ENCODE measurements at regions not wholly inside any gene's neighbourhood (a gene's known extent, or its start where the extent isn't known, plus 50 kb on each side); places are given as distances from the start of the nearest gene placed in this dataset.

DNA sequence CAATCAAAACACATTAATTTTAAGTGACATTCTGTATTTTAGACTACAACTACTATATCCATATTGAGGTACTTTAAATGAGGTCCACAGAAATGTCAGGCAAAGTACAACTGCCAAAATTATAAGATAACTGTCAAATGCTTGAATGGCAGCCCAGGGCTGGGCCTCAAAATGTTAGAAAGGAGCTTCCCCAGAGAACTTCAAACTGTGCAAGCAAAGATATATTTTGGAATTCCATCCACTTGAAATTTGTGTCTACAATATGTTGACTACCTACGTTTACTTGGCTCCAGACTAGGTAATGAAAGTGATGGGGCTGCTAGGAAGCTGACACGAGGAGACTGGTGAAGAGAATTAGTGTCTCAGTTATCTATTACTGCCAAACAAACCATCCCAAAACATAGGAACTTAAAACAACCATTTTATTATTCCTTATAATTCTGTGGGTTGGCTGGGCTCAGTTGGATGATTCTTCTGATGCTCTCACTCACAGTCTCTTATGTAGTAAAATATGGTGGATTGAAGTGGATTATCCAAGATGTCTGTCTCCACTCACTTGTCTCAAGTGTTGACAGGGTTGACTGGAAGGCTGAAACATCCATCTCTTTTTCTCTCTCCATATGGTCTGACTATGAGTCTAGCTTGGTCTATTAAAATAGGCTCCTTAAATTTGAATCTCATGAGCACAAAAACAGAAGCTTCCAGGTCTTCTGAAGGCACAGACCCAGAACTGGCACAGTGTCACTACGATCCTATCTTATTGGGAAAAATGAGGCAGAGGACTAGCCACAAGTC, 74.2 kb downstream of the FZD1 start (continued):
- TF ChIP-seq TCF12 (IDR thresholded peaks at IDR 0.05; ENCODE audit: low read depth, low read length) = no peak
- no peak for TF ChIP-seq JUND (IDR thresholded peaks at IDR 0.05; ENCODE audit: low read depth, low read length)

GRCh38 chr7:91342346-91342745, 78.1 kb downstream of the FZD1 start:
- no peak for FAIRE-seq
- TF ChIP-seq, protein P1, sequence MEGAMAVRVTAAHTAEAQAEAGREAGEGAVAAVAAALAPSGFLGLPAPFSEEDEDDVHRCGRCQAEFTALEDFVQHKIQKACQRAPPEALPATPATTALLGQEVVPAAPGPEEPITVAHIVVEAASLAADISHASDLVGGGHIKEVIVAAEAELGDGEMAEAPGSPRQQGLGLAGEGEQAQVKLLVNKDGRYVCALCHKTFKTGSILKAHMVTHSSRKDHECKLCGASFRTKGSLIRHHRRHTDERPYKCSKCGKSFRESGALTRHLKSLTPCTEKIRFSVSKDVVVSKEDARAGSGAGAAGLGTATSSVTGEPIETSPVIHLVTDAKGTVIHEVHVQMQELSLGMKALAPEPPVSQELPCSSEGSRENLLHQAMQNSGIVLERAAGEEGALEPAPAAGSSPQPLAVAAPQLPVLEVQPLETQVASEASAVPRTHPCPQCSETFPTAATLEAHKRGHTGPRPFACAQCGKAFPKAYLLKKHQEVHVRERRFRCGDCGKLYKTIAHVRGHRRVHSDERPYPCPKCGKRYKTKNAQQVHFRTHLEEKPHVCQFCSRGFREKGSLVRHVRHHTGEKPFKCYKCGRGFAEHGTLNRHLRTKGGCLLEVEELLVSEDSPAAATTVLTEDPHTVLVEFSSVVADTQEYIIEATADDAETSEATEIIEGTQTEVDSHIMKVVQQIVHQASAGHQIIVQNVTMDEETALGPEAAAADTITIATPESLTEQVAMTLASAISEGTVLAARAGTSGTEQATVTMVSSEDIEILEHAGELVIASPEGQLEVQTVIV (IDR thresholded peaks at IDR 0.05; ENCODE audit: borderline replicate concordance, partially characterized antibody) = no peak
- ATAC-seq = no peak

More at GRCh38 chr7:91342346-91342745, 78.1 kb downstream of the FZD1 start:
- Histone ChIP-seq H4K20me1 (ENCODE audit: control insufficient read depth, insufficient read depth) (no peaks in the 10 kb centered on the region), H3K9me3 (replicated peaks; ENCODE audit: control insufficient read depth, insufficient read depth, low read length) (no peaks in the 10 kb centered on the region), H3K4me3 (no peak overlapping the region), H3K4me2 (ENCODE audit: control insufficient read depth, insufficient read depth) (no peak overlapping the region), H3K27me3 (replicated peaks in 1 of 2; ENCODE audit: control insufficient read depth in 2 of 2, insufficient read depth in 2 of 2, low read length in 1 of 2) (no peaks in the 10 kb centered on the region), H3K4me1 (ENCODE audit: control insufficient read depth, insufficient read depth, low read length) (no peaks in the 10 kb centered on the region), H3K79me2 (ENCODE audit: control insufficient read depth, insufficient read depth, low read length) (no peaks in the 10 kb centered on the region), H3K27ac (ENCODE audit: control insufficient read depth, insufficient read depth) (no peak overlapping the region), H3K36me3 (ENCODE audit: control insufficient read depth in 2 of 2, insufficient read depth in 2 of 2, low read length in 1 of 2) (no peaks in the 10 kb centered on the region), H2AFZ (ENCODE audit: control insufficient read depth, low read depth, low read length) (no peak overlapping the region), H3K9ac (ENCODE audit: control insufficient read depth, insufficient read depth, low read length) (no peak overlapping the region)
- WGBS (ENCODE audit: insufficient coverage, insufficient replicate concordance, low lambda C conversion rate, missing lambda C conversion rate) = 80% methylated on average over 9 of the region's 9 CpGs
- POLR2A ChIA-PET = no interaction called here
- intact Hi-C loops (cut with micrococcal nuclease; ENCODE audit: unreplicated experiment) = no loop called here
- no TSS peak for BruUV-seq (replicated peaks)
- CTCF ChIA-PET = no interaction called here
- SMC1A ChIA-PET (ENCODE audit: uncharacterized antibody, unreplicated experiment) = no interaction called here
- RAD21 ChIA-PET (ENCODE audit: unreplicated experiment) = no interaction called here
- no peak for DNase-seq (ENCODE audit: low read depth, low spot score)
- in situ Hi-C loops (cut with MboI) = no loop called here
